ENCODE measurements at regions not wholly inside any gene's neighbourhood (a gene's known extent, or its start where the extent isn't known, plus 50 kb on each side); places are given as distances from the start of the nearest gene placed in this dataset.

DNA sequence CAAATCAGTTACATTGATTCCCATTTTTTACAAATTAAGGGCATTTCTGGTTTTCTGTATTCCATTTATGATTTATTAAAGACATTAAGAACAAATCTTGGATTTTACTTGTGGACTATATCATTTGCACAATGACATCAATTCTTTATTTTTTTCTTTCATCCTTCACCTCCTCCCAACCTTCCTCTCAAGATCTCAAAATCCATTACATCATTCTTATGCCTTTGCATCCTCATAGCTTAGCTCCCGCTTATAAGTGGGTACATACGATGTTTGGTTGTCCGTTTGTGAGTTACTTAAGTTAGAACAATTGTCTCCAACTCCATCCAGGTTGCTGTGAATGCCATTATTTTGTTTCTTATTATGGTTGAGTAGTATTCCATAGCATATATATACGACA lies 752.8 kb downstream of the CD109 start:
- TF ChIP-seq RARB (CRISPR knock-in tag; IDR thresholded peaks at IDR 0.05) (no peak), TOX (CRISPR knock-in tag; IDR thresholded peaks at IDR 0.05; ENCODE audit: borderline replicate concordance) (no peak), OSR1 (CRISPR knock-in tag; IDR thresholded peaks at IDR 0.05) (no peak), ISL1 (CRISPR knock-in tag; IDR thresholded peaks at IDR 0.05) (no peak), ESRRG (CRISPR knock-in tag; IDR thresholded peaks at IDR 0.05) (no peak), ZFP3 (CRISPR knock-in tag; IDR thresholded peaks at IDR 0.05) (no peak), SNAI2 (CRISPR knock-in tag; IDR thresholded peaks at IDR 0.05) (no peak), ZC3H10 (CRISPR knock-in tag; IDR thresholded peaks at IDR 0.05) (no peak), ZNF70 (CRISPR knock-in tag; IDR thresholded peaks at IDR 0.05) (no peak), ZFP30 (CRISPR knock-in tag; IDR thresholded peaks at IDR 0.05) (no peak), PPARA (CRISPR knock-in tag; IDR thresholded peaks at IDR 0.05; ENCODE audit: borderline replicate concordance) (no peak), ZNF565 (CRISPR knock-in tag; conservative IDR thresholded peaks at IDR 0.05; ENCODE audit: low read depth) (no peak), PATZ1 (CRISPR knock-in tag; IDR thresholded peaks at IDR 0.05; ENCODE audit: borderline replicate concordance) (no peak)
- TF ChIP-seq, protein P1, sequence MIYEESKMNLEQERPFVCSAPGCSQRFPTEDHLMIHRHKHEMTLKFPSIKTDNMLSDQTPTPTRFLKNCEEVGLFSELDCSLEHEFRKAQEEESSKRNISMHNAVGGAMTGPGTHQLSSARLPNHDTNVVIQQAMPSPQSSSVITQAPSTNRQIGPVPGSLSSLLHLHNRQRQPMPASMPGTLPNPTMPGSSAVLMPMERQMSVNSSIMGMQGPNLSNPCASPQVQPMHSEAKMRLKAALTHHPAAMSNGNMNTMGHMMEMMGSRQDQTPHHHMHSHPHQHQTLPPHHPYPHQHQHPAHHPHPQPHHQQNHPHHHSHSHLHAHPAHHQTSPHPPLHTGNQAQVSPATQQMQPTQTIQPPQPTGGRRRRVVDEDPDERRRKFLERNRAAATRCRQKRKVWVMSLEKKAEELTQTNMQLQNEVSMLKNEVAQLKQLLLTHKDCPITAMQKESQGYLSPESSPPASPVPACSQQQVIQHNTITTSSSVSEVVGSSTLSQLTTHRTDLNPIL (CRISPR knock-in tag; IDR thresholded peaks at IDR 0.05; ENCODE audit: low read depth) = no peak

All from SK-N-SH treated with all-trans-retinoic acid at 6 μM for 48 hours (cell line).